ENCODE measurements at regions not wholly inside any gene's neighbourhood (a gene's known extent, or its start where the extent isn't known, plus 50 kb on each side); places are given as distances from the start of the nearest gene placed in this dataset.

- Histone ChIP-seq H3K4me3 (no peak overlapping the region), H3K36me3 (no peaks in the 10 kb centered on the region), H3K27ac (no peak overlapping the region), H3K27me3 (no peaks in the 10 kb centered on the region), H3K9me3 (peaks cover 0 to 13% (median 0%) of the 10 kb centered on the region in 12 donors), H3K4me1 (no peaks in the 10 kb centered on the region)
- 47 to 91% (median 76%) methylated on average over 2 of the region's 2 CpGs for WGBS, 4 donors
- no peak for DNase-seq
- intact Hi-C loops (cut with DNase I): no loop called here
- TF ChIP-seq CTCF (IDR thresholded peaks at IDR 0.05): no peak
- no peak for TF ChIP-seq POLR2A (IDR thresholded peaks at IDR 0.05)
- ATAC-seq: no peak
Measured at GRCh38 chr3:82520846-82521245, 759.4 kb upstream of the GBE1 start.

- WGBS, 4 donors: 88 to 90% (median 89%) methylated on average over 13 to 16 of the region's 16 CpGs
- no peak for TF ChIP-seq POLR2A (IDR thresholded peaks at IDR 0.05)
- TF ChIP-seq CTCF (IDR thresholded peaks at IDR 0.05): no peak
Measured at GRCh38 chr3:82509951-82510603, 748.6 kb upstream of the GBE1 start.

GRCh38 chr3:82509106-82509842 lies 747.8 kb upstream of the GBE1 start:
- no peak for TF ChIP-seq POLR2A (IDR thresholded peaks at IDR 0.05)
- no peak for TF ChIP-seq CTCF (IDR thresholded peaks at IDR 0.05)
- no peaks in the 10 kb centered on the region for H3K4me1 ChIP-seq
- no peaks in the 10 kb centered on the region for H3K27me3 ChIP-seq
- no peak overlapping the region for H3K27ac ChIP-seq
- WGBS, 4 donors: 81 to 87% (median 83%) methylated on average over 6 to 9 of the region's 9 CpGs
- H3K36me3 ChIP-seq: no peaks in the 10 kb centered on the region
- intact Hi-C loops (cut with DNase I): no loop called here
- H3K9me3 ChIP-seq: peaks cover 0 to 6% (median 0%) of the 10 kb centered on the region in 12 donors
- no peak overlapping the region for H3K4me3 ChIP-seq
- DNase-seq (peak in 1 of 5 donors; percentile 35), ATAC-seq (no peak)

More at GRCh38 chr3:82509951-82510603, 748.6 kb upstream of the GBE1 start:
- H3K27me3 ChIP-seq: no peaks in the 10 kb centered on the region
- no peak overlapping the region for H3K27ac ChIP-seq
- H3K9me3 ChIP-seq: peaks cover 0 to 6% (median 0%) of the 10 kb centered on the region in 12 donors
- H3K36me3 ChIP-seq: no peaks in the 10 kb centered on the region
- intact Hi-C loops (cut with DNase I): no loop called here
- DNase-seq: no peak
- ATAC-seq: no peak
- no peaks in the 10 kb centered on the region for H3K4me1 ChIP-seq
- no peak overlapping the region for H3K4me3 ChIP-seq

GRCh38 chr3:82506204-82506603 lies 744.8 kb upstream of the GBE1 start:
- DNase-seq: peak in 1 of 5 donors; percentile 55
- 87 to 98% (median 92%) methylated on average over 5 to 6 of the region's 6 CpGs for WGBS, 4 donors
- H3K4me3 ChIP-seq: no peak overlapping the region
- no peak for TF ChIP-seq POLR2A (IDR thresholded peaks at IDR 0.05)
- no peak for ATAC-seq
- H3K36me3 ChIP-seq: no peaks in the 10 kb centered on the region
- peaks cover 0 to 6% (median 0%) of the 10 kb centered on the region in 12 donors for H3K9me3 ChIP-seq
- intact Hi-C loops (cut with DNase I): no loop called here
- no peak overlapping the region for H3K27ac ChIP-seq
- H3K27me3 ChIP-seq: no peaks in the 10 kb centered on the region
- H3K4me1 ChIP-seq: no peaks in the 10 kb centered on the region

Data from heart left ventricle (tissue), 16 donors.